BLaER1 treated with 17β-estradiol and CSF1 and Interleukin-3, amounts not matched to agents 10 nM and 100 nM (cell line): ENCODE measurements at regions not wholly inside any gene's neighbourhood (a gene's known extent, or its start where the extent isn't known, plus 50 kb on each side); places are given as distances from the start of the nearest gene placed in this dataset.

ENCODE experiments used
- H3K27ac ChIP-seq, 11 experiments: shearing (Covaris generic); formaldehyde crosslinking; 2 replicates each; pipeline ENCODE4 v1.8.1; 2022
- H3K27me3 ChIP-seq, 11 experiments: shearing (Covaris generic); formaldehyde crosslinking; 2 replicates each; pipeline ENCODE4 v1.8.1; 2022
- H3K36me3 ChIP-seq, 11 experiments: shearing (Covaris generic); formaldehyde crosslinking; 2 replicates each; pipeline ENCODE4 v1.8.1; 2022
- H3K4me1 ChIP-seq, 10 experiments: shearing (Covaris generic); formaldehyde crosslinking; 2 replicates each; pipeline ENCODE4 v1.8.1; 2022
- H3K4me2 ChIP-seq, 11 experiments: shearing (Covaris generic); formaldehyde crosslinking; 2 replicates each; pipeline ENCODE4 v1.8.1; 2022
- H3K4me3 ChIP-seq, 10 experiments: shearing (Covaris generic); formaldehyde crosslinking; 2 replicates each; pipeline ENCODE4 v1.8.1; 2022
- H3K9ac ChIP-seq, 11 experiments: shearing (Covaris generic); formaldehyde crosslinking; 2 replicates each; pipeline ENCODE4 v1.8.1; 2022
- H3K9me3 ChIP-seq, 11 experiments: shearing (Covaris generic); formaldehyde crosslinking; replicated peaks in 1 of 11; 2 replicates each; pipeline ENCODE4 v1.8.1; 2022
- H4K20me1 ChIP-seq, 11 experiments: shearing (Covaris generic); formaldehyde crosslinking; 2 replicates each; pipeline ENCODE4 v1.8.1; 2022
- Cebpa-rat ChIP-seq, 11 experiments: shearing (Covaris generic); IDR thresholded peaks; 2 replicates each; pipeline ENCODE4 v1.8.1; 2022

DNA sequence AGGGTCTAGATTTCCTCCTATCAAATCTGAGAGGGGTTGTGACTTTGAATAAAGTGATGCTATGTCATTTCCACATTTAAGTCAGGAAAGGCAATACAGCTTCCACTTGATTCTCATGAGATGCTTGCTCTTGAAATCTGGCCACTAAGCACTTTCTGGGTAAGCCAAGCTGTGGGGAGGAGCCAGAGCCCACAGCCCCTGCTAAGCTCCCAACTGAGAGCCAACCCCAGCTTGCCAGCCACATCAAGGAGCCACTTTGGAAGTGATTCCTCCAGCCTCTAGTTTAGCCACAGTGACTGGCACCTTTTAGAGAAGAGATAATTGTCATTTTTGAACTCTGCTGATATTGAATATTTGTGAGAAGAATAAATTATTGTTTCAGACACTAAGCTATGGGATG, 1441.5 kb upstream of the IGFBP7 start:
- no peaks in the 10 kb centered on the region for H3K9me3 ChIP-seq
- no peaks in the 10 kb centered on the region for H3K27me3 ChIP-seq
- no peak for TF ChIP-seq Cebpa-rat (IDR thresholded peaks at IDR 0.05)
- no peaks in the 10 kb centered on the region for H3K36me3 ChIP-seq
- no peaks in the 10 kb centered on the region for H3K4me1 ChIP-seq
- H4K20me1 ChIP-seq: no peaks in the 10 kb centered on the region
- no peak overlapping the region for H3K9ac ChIP-seq
- H3K27ac ChIP-seq: no peak overlapping the region
- no peak overlapping the region for H3K4me3 ChIP-seq
- no peak overlapping the region for H3K4me2 ChIP-seq

DNA sequence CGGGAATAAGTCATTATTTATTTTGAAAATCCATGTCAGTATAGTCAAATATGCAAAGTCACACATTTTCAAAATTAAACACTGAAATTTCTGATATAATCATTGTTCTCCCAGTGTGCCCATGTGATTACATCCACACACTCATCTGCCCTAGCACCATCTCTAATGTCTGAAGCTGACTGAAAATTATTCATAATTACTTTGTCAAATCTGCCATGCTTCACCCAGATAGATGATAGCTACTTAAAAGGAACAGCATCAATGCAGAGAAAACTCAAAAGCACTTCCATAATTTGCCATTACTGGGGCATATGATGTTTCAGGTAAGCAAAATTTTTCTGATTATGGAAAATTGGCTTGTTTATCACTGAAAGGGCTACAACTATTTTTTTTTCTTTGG, 1433.3 kb upstream of the IGFBP7 start:
- no peaks in the 10 kb centered on the region for H3K4me1 ChIP-seq
- H3K27ac ChIP-seq: no peak overlapping the region
- H3K9ac ChIP-seq: no peak overlapping the region
- H3K4me2 ChIP-seq: no peak overlapping the region
- no peak overlapping the region for H3K4me3 ChIP-seq
- no peaks in the 10 kb centered on the region for H3K9me3 ChIP-seq
- H3K27me3 ChIP-seq: no peaks in the 10 kb centered on the region
- no peak for TF ChIP-seq Cebpa-rat (IDR thresholded peaks at IDR 0.05)
- H4K20me1 ChIP-seq: no peaks in the 10 kb centered on the region
- no peaks in the 10 kb centered on the region for H3K36me3 ChIP-seq

DNA sequence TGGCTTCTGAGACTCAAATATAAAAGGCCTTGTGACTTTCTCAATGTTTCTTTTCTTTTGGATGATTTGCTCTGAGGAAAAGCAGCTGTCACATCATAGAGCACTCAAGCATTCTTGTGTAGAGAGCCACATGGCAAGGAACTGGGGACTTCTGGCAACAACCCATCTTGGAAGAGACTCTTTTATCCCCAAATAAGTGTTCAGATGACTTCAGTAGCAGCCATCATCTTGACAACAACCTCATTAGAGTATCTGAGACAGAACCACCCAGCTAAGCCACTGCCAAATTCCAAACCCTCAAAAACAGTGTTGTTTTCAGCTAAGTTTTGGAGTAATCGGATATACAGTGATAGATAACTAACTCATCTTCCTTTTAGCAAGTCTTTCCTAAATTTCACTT, 1431.7 kb upstream of the IGFBP7 start:
- no peaks in the 10 kb centered on the region for H3K27me3 ChIP-seq
- H3K4me1 ChIP-seq: no peaks in the 10 kb centered on the region
- H3K27ac ChIP-seq: no peak overlapping the region
- no peak overlapping the region for H3K4me2 ChIP-seq
- H3K9ac ChIP-seq: no peak overlapping the region
- H3K36me3 ChIP-seq: no peaks in the 10 kb centered on the region
- H3K9me3 ChIP-seq: no peaks in the 10 kb centered on the region
- no peaks in the 10 kb centered on the region for H4K20me1 ChIP-seq
- TF ChIP-seq Cebpa-rat (IDR thresholded peaks at IDR 0.05): no peak
- H3K4me3 ChIP-seq: no peak overlapping the region

DNA sequence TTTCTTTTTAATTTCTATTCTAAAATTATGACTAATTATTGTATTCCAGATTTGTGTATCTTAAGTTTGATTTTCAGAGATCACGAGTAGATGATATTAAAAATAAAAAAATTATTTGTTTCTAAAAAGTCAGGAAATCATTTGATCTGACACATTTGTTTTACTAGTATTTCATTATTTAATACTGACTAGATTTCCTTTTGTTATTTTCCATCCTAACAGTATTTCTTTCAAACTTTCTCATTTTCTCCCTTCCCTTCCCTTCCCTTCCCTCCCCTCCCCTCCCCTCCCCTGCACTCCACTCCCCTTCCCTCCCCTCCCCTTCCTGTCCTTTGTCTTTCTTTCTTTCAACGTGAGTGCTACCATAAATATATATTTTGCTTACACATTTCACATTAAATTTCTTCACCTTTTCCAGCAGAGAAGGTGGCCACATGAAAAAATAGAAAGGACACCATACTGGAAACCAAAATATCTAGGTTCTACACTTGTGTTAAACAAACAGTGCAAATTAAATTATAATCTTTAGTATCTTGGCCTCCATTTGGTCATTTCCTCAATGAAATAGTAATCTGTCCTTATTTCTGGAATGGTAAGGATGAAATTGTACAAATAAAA, 1412.7 kb upstream of the IGFBP7 start:
- Histone ChIP-seq H4K20me1 (no peaks in the 10 kb centered on the region), H3K9me3 (no peaks in the 10 kb centered on the region), H3K4me2 (no peak overlapping the region), H3K27me3 (no peaks in the 10 kb centered on the region), H3K27ac (no peak overlapping the region), H3K4me3 (no peak overlapping the region), H3K4me1 (no peaks in the 10 kb centered on the region), H3K9ac (no peak overlapping the region), H3K36me3 (no peaks in the 10 kb centered on the region)
- TF ChIP-seq Cebpa-rat (IDR thresholded peaks at IDR 0.05): no peak

DNA sequence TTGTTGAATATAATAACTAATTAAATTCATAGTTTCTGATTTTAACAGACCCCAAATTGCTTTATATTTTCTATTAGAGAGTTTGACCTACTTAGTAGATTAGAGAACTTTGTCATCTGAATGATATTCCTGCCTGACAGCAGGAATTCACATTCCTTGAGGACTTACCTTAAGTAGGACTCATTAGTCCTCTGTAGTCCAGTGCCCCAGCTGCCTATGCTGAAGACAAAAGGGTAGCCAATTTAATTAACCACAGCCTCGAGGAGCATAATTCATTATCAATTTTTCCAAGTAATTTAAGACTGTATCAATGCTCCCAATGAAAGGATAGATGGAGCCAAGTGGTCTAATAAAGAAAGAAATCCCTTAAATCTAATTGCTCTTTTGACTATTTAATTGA, 1405.0 kb upstream of the IGFBP7 start:
- TF ChIP-seq Cebpa-rat (IDR thresholded peaks at IDR 0.05): no peak
- no peaks in the 10 kb centered on the region for H3K27me3 ChIP-seq
- H3K4me1 ChIP-seq: peaks cover 0 to 7% (median 6%) of the 10 kb centered on the region in 10 experiments; a peak in 9 of 20 replicates
- H3K36me3 ChIP-seq: no peaks in the 10 kb centered on the region
- no peak overlapping the region for H3K4me3 ChIP-seq
- H4K20me1 ChIP-seq: no peaks in the 10 kb centered on the region
- no peaks in the 10 kb centered on the region for H3K9me3 ChIP-seq
- no peak overlapping the region for H3K27ac ChIP-seq
- no peak overlapping the region for H3K9ac ChIP-seq
- H3K4me2 ChIP-seq: no peak overlapping the region

DNA sequence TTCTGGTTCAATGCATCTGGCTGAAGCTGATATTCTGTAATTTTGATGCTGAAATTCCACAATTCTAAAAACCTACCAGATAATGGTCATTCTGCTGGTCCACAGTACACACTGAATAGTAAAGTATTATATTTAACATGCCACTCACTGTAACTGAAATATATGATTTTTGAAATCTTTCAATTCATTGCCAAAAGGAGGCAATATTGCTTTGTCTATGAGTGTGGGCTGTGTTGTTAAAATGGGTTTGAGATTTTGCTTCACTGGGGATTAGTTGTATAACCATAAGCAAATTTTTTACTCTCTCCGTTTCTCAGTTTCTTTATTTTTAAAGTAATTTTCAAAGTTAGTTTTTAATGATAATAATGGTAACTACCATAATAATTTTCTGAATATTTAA, 1404.1 kb upstream of the IGFBP7 start:
- no peak for TF ChIP-seq Cebpa-rat (IDR thresholded peaks at IDR 0.05)

DNA sequence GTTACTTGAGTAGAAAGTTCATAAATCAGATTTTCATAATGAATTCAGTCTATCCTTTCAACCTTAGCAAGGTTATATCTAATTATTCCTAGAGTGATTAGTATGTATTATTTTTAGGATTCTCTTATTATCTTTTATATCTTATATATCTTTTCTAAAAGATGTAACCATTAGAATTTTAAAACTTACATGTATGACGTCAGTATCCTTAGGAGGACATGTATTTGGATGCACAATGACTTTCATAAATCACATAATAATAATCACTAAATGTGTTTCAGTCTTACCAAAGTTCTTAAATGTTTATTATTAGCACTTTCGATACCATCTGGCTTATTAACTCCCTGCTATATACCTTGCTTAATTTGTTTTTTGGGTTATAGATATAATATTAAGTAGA, 1400.5 kb upstream of the IGFBP7 start:
- no peaks in the 10 kb centered on the region for H4K20me1 ChIP-seq
- H3K9me3 ChIP-seq: no peaks in the 10 kb centered on the region
- no peak overlapping the region for H3K9ac ChIP-seq
- H3K4me3 ChIP-seq: no peak overlapping the region
- TF ChIP-seq Cebpa-rat (IDR thresholded peaks at IDR 0.05): no peak
- no peak overlapping the region for H3K4me2 ChIP-seq
- H3K27me3 ChIP-seq: no peaks in the 10 kb centered on the region
- no peaks in the 10 kb centered on the region for H3K36me3 ChIP-seq
- peaks cover 0 to 7% (median 6%) of the 10 kb centered on the region in 10 experiments; a peak in 9 of 20 replicates for H3K4me1 ChIP-seq
- no peak overlapping the region for H3K27ac ChIP-seq

More for the DNA sequence above, 1404.1 kb upstream of the IGFBP7 start:
- H3K4me1 ChIP-seq: peaks cover 0 to 7% (median 6%) of the 10 kb centered on the region in 10 experiments; a peak in 9 of 20 replicates
- no peak overlapping the region for H3K4me3 ChIP-seq
- H4K20me1 ChIP-seq: no peaks in the 10 kb centered on the region
- no peaks in the 10 kb centered on the region for H3K9me3 ChIP-seq
- no peaks in the 10 kb centered on the region for H3K27me3 ChIP-seq
- H3K9ac ChIP-seq: no peak overlapping the region
- no peak overlapping the region for H3K27ac ChIP-seq
- no peaks in the 10 kb centered on the region for H3K36me3 ChIP-seq
- no peak overlapping the region for H3K4me2 ChIP-seq

DNA sequence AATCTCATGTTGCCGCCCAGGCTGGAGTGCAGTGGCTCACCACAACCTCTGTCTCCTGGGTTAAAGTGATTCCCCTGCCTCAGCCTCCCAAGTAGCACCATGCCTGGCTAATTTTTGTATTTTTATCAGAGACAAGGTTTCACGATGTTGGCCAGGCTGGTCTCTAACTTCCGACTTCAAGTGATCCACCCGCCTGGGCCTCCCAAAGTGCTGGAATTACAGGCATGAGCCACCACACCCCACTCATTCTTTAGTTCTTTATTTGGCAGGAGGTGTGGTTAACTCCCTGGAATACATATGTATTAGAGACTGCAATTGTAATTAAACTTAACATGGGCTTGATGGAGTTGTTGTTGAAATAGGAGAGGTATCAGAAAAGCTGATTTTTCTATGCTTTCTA, 1396.9 kb upstream of the IGFBP7 start:
- Histone ChIP-seq H3K4me3 (no peak overlapping the region), H3K4me2 (no peak overlapping the region), H4K20me1 (no peaks in the 10 kb centered on the region), H3K4me1 (peaks cover 0 to 7% (median 6%) of the 10 kb centered on the region in 10 experiments; a peak in 9 of 20 replicates), H3K27me3 (no peaks in the 10 kb centered on the region), H3K36me3 (no peaks in the 10 kb centered on the region), H3K9ac (no peak overlapping the region), H3K27ac (no peak overlapping the region), H3K9me3 (no peaks in the 10 kb centered on the region)
- no peak for TF ChIP-seq Cebpa-rat (IDR thresholded peaks at IDR 0.05)

DNA sequence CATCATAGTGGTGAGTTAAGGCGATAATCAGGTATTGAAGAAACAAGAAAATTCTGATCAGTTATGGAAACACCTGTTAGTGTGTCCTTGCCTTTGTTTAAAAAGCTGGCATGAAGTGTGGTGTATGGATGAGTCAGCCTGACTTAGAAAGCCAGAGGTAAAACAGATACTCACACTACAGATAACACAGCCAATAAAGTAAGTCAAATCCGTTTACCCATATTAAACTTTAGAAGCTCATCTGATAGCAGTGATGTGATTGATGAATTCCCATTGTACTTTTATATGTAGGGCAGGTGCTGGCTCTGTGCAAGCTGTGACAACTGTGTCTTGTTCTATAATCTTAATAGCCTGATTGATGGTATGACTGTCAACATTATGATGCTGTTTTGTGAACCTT, 1392.7 kb upstream of the IGFBP7 start:
- Histone ChIP-seq H3K27me3 (no peaks in the 10 kb centered on the region), H3K9ac (no peak overlapping the region), H3K4me2 (no peak overlapping the region), H3K36me3 (no peaks in the 10 kb centered on the region), H3K9me3 (no peaks in the 10 kb centered on the region), H4K20me1 (no peaks in the 10 kb centered on the region), H3K27ac (no peak overlapping the region), H3K4me3 (no peak overlapping the region), H3K4me1 (no peaks in the 10 kb centered on the region)
- TF ChIP-seq Cebpa-rat (IDR thresholded peaks at IDR 0.05): no peak

DNA sequence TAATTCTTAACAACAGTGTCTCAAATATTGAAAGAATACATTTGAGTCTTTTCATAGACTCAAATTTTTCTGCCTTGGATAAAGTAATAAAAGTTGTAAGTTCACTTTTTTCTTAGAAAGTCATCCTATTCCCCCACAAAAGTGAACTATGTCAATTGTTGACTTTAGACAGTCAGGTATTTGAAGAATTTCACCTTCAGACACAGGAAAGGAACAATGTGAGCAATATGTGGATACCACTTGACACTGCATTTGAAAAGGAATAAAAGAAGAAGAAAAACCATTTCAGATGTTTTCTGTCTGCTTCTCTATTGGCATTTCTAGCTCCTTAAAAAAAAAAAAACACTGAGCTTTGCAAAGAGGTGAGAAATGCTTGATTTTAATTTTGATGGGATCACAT, 1389.0 kb upstream of the IGFBP7 start:
- Histone ChIP-seq H3K9ac (no peak overlapping the region), H3K4me3 (no peak overlapping the region), H4K20me1 (no peaks in the 10 kb centered on the region), H3K27ac (no peak overlapping the region), H3K27me3 (no peaks in the 10 kb centered on the region), H3K4me1 (no peaks in the 10 kb centered on the region), H3K9me3 (peaks cover 0 to 10% (median 0%) of the 10 kb centered on the region in 11 experiments; a peak in 3 of 22 replicates), H3K36me3 (no peaks in the 10 kb centered on the region), H3K4me2 (no peak overlapping the region)
- no peak for TF ChIP-seq Cebpa-rat (IDR thresholded peaks at IDR 0.05)
